HepG2 (cell line): ENCODE measurements at regions not wholly inside any gene's neighbourhood (a gene's known extent, or its start where the extent isn't known, plus 50 kb on each side); places are given as distances from the start of the nearest gene placed in this dataset.

Experiments used
- ATAC-seq: fragments of 200-7000 bp; cut with Tn5 transposase; 3 replicates; pipeline ENCODE4 v1.9.1; 2020; ENCODE audit warnings: mild to moderate bottlenecking, moderate library complexity
- BruUV-seq: library from RNA; stranded (reverse); fragments of 400-500 nt; replicated peaks from 2 replicates; lab custom pipeline; 2021; lab: Mats Ljungman, UMichigan
- CTCF ChIA-PET: fragments of 300-600 bp; formaldehyde crosslinking; extraction: SDS; loops from one replicate; lab custom pipeline; 2021; ENCODE audit warnings: low total read pairs, inconsistent platforms, low intra/inter-chr PET ratio; lab: Yijun Ruan, JAX
- POLR2A ChIA-PET: fragments of 350-600 bp; sonication (Branson Sonifier 250); formaldehyde crosslinking; loops from one replicate; lab custom pipeline; 2020; ENCODE audit warnings: antibody characterized with exemption, inconsistent platforms; lab: Yijun Ruan, JAX
- DNase-seq: peaks from one replicate; pipeline ENCODE4 v3.0.0-alpha.2; 2015; ENCODE audit warnings: low spot score
- FAIRE-seq: peaks from 3 replicates; lab custom pipeline; 2011; peaks lifted over from hg19 to GRCh38; lab: Jason Lieb, UNC
- H2AFZ ChIP-seq: one replicate; pipeline ENCODE4 v1.6.1; 2011; ENCODE audit warnings: low read length, inconsistent platforms
- H3K27ac ChIP-seq: fragments of 300-600 bp; 3 replicates; pipeline ENCODE4 v1.8.0; 2011; ENCODE audit warnings: mixed run types, mild to moderate bottlenecking, mixed read lengths, low read length, inconsistent platforms; ENCODE audit not compliant: insufficient read depth; ENCODE audit errors: extremely low read length
- H3K27me3 ChIP-seq, 2 experiments: fragments of 200-600 bp in 1 of 2; 2 replicates in 1 of 2; 3 replicates in 1 of 2; pipeline versions ENCODE4 v1.6.0 to v1.8.0; 2011; ENCODE audit warnings: low read length in 2 of 2, mild to moderate bottlenecking in 2 of 2, moderate library complexity in 2 of 2, inconsistent platforms in 1 of 2; ENCODE audit not compliant: insufficient read depth in 2 of 2, control insufficient read depth in 1 of 2
- H3K36me3 ChIP-seq, 2 experiments: fragments of 200-600 bp in 1 of 2; replicated peaks in 1 of 2; 2 replicates in 1 of 2; 3 replicates in 1 of 2; pipeline versions ENCODE4 v1.5.1 to v1.8.0; 2011; ENCODE audit warnings: low read length in 2 of 2, inconsistent platforms in 1 of 2; ENCODE audit not compliant: insufficient read depth in 2 of 2, control insufficient read depth in 1 of 2
- H3K4me1 ChIP-seq: 2 replicates; pipeline ENCODE4 v1.5.1; 2012; ENCODE audit warnings: low read length, inconsistent platforms; ENCODE audit not compliant: insufficient read depth
- H3K4me2 ChIP-seq: 2 replicates; pipeline ENCODE4 v1.6.0; 2011; ENCODE audit warnings: low read depth, low read length, inconsistent platforms
- H3K4me3 ChIP-seq, 3 experiments: fragments of 200-600 bp in 1 of 3; sonication (generic), shearing (Covaris generic) in 1 of 3; replicated peaks in 1 of 3; 2 replicates each; pipeline ENCODE4 v1.5.1; 2011 to 2016; ENCODE audit warnings: low read length in 3 of 3, inconsistent platforms in 2 of 3, low read depth in 2 of 3, mild to moderate bottlenecking in 2 of 3, control low read depth in 1 of 3, mixed read lengths in 1 of 3; ENCODE audit not compliant: insufficient read depth in 1 of 3
- H3K79me2 ChIP-seq: one replicate; pipeline ENCODE4 v1.6.1; 2011; ENCODE audit warnings: low read length, inconsistent platforms; ENCODE audit not compliant: insufficient read depth
- H3K9ac ChIP-seq: 2 replicates; pipeline ENCODE4 v1.6.0; 2011; ENCODE audit warnings: mild to moderate bottlenecking, low read depth, low read length, inconsistent platforms; ENCODE audit not compliant: insufficient read depth
- H3K9me3 ChIP-seq: 2 replicates; pipeline ENCODE4 v1.5.1; 2012; ENCODE audit warnings: mild to moderate bottlenecking, low read length
- H4K20me1 ChIP-seq: 2 replicates; pipeline ENCODE4 v1.6.0; 2011; ENCODE audit warnings: inconsistent platforms, mild to moderate bottlenecking, low read length, moderate library complexity; ENCODE audit not compliant: insufficient read depth
- BCL6 ChIP-seq: IDR thresholded peaks from 2 replicates; pipeline ENCODE4 v1.6.1; 2016; ENCODE audit warnings: missing genetic modification reagents, missing compliant biosample characterization
- BRD4 ChIP-seq: sonication (generic); formaldehyde crosslinking; IDR thresholded peaks from 2 replicates; pipeline ENCODE4 v1.4.0; 2020; ENCODE audit warnings: missing genetic modification reagents
- CEBPZ ChIP-seq: IDR thresholded peaks from 2 replicates; pipeline ENCODE4 v1.6.1; 2012; ENCODE audit warnings: low read length, improper control_type of control experiment
- KDM5B ChIP-seq: sonication (generic); formaldehyde crosslinking; IDR thresholded peaks from 2 replicates; pipeline ENCODE4 v1.4.0; 2020; ENCODE audit warnings: missing genetic modification reagents, mild to moderate bottlenecking, borderline replicate concordance
- MTF2 ChIP-seq: sonication (generic); formaldehyde crosslinking; IDR thresholded peaks from 2 replicates; pipeline ENCODE4 v1.5.0; 2020; ENCODE audit warnings: missing genetic modification reagents, borderline replicate concordance
- PAF1 ChIP-seq: IDR thresholded peaks from 2 replicates; pipeline ENCODE4 v1.6.1; 2016; ENCODE audit warnings: missing genetic modification reagents, missing compliant biosample characterization
- RAD21 ChIP-seq: fragments of 450-650 bp; formaldehyde crosslinking; IDR thresholded peaks from 2 replicates; pipeline ENCODE4 v1.5.0; 2020; ENCODE audit warnings: mild to moderate bottlenecking
- SKIL ChIP-seq: sonication (generic); formaldehyde crosslinking; IDR thresholded peaks from 2 replicates; pipeline ENCODE4 v1.8.0; 2022; ENCODE audit warnings: missing genetic modification reagents, mild to moderate bottlenecking, moderate library complexity, borderline replicate concordance
- SRF ChIP-seq: IDR thresholded peaks from 2 replicates; pipeline ENCODE4 v1.6.1; 2011; ENCODE audit warnings: mild to moderate bottlenecking, low read depth, low read length, moderate library complexity
- ZBTB42 ChIP-seq: sonication (generic); formaldehyde crosslinking; IDR thresholded peaks from 2 replicates; pipeline ENCODE4 v1.5.0; 2020; ENCODE audit warnings: mild to moderate bottlenecking, missing genetic modification reagents
- ZFP36L1 ChIP-seq: sonication (generic); formaldehyde crosslinking; IDR thresholded peaks from 2 replicates; pipeline ENCODE4 v1.8.0; 2022; ENCODE audit warnings: mild to moderate bottlenecking, missing genetic modification reagents, moderate library complexity
- ZMYM4 ChIP-seq: sonication (generic); formaldehyde crosslinking; IDR thresholded peaks from 2 replicates; pipeline ENCODE4 v1.8.1; 2023; ENCODE audit warnings: mild to moderate bottlenecking, missing genetic modification reagents
- ZNF20 ChIP-seq: sonication (generic); formaldehyde crosslinking; IDR thresholded peaks from 2 replicates; pipeline ENCODE4 v1.4.0; 2020; ENCODE audit warnings: mild to moderate bottlenecking, moderate library complexity, missing genetic modification reagents
- ZNF24 ChIP-seq: fragments of 450-650 bp; IDR thresholded peaks from 2 replicates; pipeline ENCODE4 v1.6.1; 2017; ENCODE audit warnings: antibody characterized with exemption, mild to moderate bottlenecking
- ZNF670 ChIP-seq: sonication (generic); formaldehyde crosslinking; IDR thresholded peaks from 2 replicates; pipeline ENCODE4 v1.8.0; 2022; ENCODE audit warnings: mild to moderate bottlenecking, missing genetic modification reagents, borderline replicate concordance
- WGBS: methylation state at CpG from one replicate; pipeline ENCODE4 v1.1.6; 2017; ENCODE audit warnings: low lambda C conversion rate; 5-methylcytosine and 5-hydroxymethylcytosine counted together
- in situ Hi-C: cut with HindIII; loops from 2 replicates; pipeline ENCODE4 v1.10.0; 2017; ENCODE audit warnings: low pct_unique_long_range_greater_than_20kb; ENCODE audit not compliant: extremely low pct_ligation_motif_present
- intact Hi-C: fragments of 100-400 bp; cut with micrococcal nuclease; formaldehyde crosslinking; loops from one replicate; pipeline ENCODE4 v1.10.0; 2022; ENCODE audit not compliant: unreplicated experiment

GRCh38 chr1:244160455-244161235 is 109.6 kb downstream of the ZBTB18 start:
- Histone ChIP-seq H3K9me3 (no peaks in the 10 kb centered on the region), H3K4me3 (no peak overlapping the region), H3K4me1 (0 out of 2 replicates have a peak, but pooled peaks cover under 1% of the 10 kb centered on the region), H3K4me2 (no peak overlapping the region), H4K20me1 (no peaks in the 10 kb centered on the region), H3K9ac (no peak overlapping the region), H3K36me3 (no peaks in the 10 kb centered on the region), H2AFZ (no peak overlapping the region), H3K27me3 (peaks cover 0 to 2% of the 10 kb centered on the region in 2 experiments; a peak in 1 of 5 replicates), H3K79me2 (no peaks in the 10 kb centered on the region), H3K27ac (no peak overlapping the region)
- in situ Hi-C loops (no loop called here), intact Hi-C loops (no loop called here)
- POLR2A ChIA-PET: no interaction called here
- no peak for FAIRE-seq
- WGBS: 41% methylated on average over 9 of the region's 9 CpGs
- no TSS peak for BruUV-seq
- CTCF ChIA-PET: no interaction called here
- ATAC-seq: no peak
- no peak for DNase-seq
- TF ChIP-seq BCL6: 0 out of 2 replicates have a peak, but pooled peaks have one; percentile 13
- TF ChIP-seq ZNF670 (CRISPR knock-in tag): no peak

GRCh38 chr1:244161236-244161510 is 110.1 kb downstream of the ZBTB18 start:
- Histone ChIP-seq H3K27ac (no peak overlapping the region), H3K4me1 (no peaks in the 10 kb centered on the region), H3K27me3 (no peaks in the 10 kb centered on the region), H4K20me1 (no peaks in the 10 kb centered on the region), H3K4me2 (no peak overlapping the region), H2AFZ (no peak overlapping the region), H3K36me3 (no peaks in the 10 kb centered on the region), H3K9me3 (no peaks in the 10 kb centered on the region), H3K9ac (no peak overlapping the region), H3K79me2 (no peaks in the 10 kb centered on the region), H3K4me3 (no peak overlapping the region)
- intact Hi-C loops (no loop called here), in situ Hi-C loops (no loop called here)
- BruUV-seq: no TSS peak
- FAIRE-seq (no peak), DNase-seq (no peak), ATAC-seq (no peak)
- ChIA-PET POLR2A (no interaction called here), CTCF (no interaction called here)
- 0% methylated on average over 5 of the region's 5 CpGs for WGBS
- no peak for TF ChIP-seq MTF2
- TF ChIP-seq CEBPZ: no peak
- no peak for TF ChIP-seq RAD21 (CRISPR knock-in tag)
- no peak for TF ChIP-seq SRF
- TF ChIP-seq ZBTB42: no peak
- no peak for TF ChIP-seq ZNF20 (CRISPR knock-in tag)
- TF ChIP-seq KDM5B (CRISPR knock-in tag): no peak
- TF ChIP-seq BRD4 (CRISPR knock-in tag): no peak
- no peak for TF ChIP-seq ZMYM4
- no peak for TF ChIP-seq ZNF24
- TF ChIP-seq ZFP36L1 (CRISPR knock-in tag): no peak
- TF ChIP-seq PAF1 (CRISPR knock-in tag): no peak
- no peak for TF ChIP-seq SKIL (CRISPR knock-in tag)
